ENCODE measurements at regions not wholly inside any gene's neighbourhood (a gene's known extent, or its start where the extent isn't known, plus 50 kb on each side); places are given as distances from the start of the nearest gene placed in this dataset.

DNA sequence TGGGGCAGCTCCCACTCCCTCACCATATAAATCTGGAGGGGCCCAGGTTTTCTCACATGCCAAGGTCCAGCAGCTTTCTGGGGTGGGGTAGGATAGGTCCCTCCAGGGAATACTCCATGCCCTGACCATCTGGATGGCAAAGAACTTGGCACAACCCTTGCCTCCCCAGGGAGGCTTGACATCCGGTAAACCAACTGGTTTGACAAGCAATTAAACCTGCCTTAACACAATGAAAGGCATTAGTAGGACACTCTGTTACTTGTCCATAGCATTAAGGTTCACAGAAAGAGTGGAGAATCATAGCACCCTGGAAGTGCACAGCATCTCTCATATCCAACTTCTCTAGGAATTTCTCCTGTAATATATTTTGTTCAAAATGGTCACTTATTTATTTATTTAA lies 63.9 kb upstream of the MAF start:
- TF ChIP-seq, protein P1, sequence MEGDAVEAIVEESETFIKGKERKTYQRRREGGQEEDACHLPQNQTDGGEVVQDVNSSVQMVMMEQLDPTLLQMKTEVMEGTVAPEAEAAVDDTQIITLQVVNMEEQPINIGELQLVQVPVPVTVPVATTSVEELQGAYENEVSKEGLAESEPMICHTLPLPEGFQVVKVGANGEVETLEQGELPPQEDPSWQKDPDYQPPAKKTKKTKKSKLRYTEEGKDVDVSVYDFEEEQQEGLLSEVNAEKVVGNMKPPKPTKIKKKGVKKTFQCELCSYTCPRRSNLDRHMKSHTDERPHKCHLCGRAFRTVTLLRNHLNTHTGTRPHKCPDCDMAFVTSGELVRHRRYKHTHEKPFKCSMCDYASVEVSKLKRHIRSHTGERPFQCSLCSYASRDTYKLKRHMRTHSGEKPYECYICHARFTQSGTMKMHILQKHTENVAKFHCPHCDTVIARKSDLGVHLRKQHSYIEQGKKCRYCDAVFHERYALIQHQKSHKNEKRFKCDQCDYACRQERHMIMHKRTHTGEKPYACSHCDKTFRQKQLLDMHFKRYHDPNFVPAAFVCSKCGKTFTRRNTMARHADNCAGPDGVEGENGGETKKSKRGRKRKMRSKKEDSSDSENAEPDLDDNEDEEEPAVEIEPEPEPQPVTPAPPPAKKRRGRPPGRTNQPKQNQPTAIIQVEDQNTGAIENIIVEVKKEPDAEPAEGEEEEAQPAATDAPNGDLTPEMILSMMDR (conservative IDR thresholded peaks at IDR 0.05 in 1 of 2, IDR thresholded peaks at IDR 0.05 in 1 of 2; ENCODE audit: extremely low read depth in 1 of 2, insufficient read depth in 1 of 2, low read depth in 1 of 2, low read length in 2 of 2), result no peak
- TF ChIP-seq EZH2 (IDR thresholded peaks at IDR 0.05; ENCODE audit: borderline replicate concordance, low read length), result no peak
